HG02885 (cell line): ENCODE measurements at regions not wholly inside any gene's neighbourhood (a gene's known extent, or its start where the extent isn't known, plus 50 kb on each side); places are given as distances from the start of the nearest gene placed in this dataset.

Experiments
- ATAC-seq: cut with Tn5 transposase; IDR thresholded peaks from one replicate; pipeline ENCODE4 v1.9.1; 2021; ENCODE audit warnings: mild to moderate bottlenecking; ENCODE audit not compliant: unreplicated experiment, poor library complexity

- no peak for ATAC-seq
Measured at GRCh38 chr12:89859508-89860220, 151.0 kb upstream of the ATP2B1 start.

- ATAC-seq, result no peak
Measured at GRCh38 chr12:89858718-89859117, 150.1 kb upstream of the ATP2B1 start.

- ATAC-seq, result peak; percentile 45
Measured at GRCh38 chr12:89857652-89858274, 149.1 kb upstream of the ATP2B1 start.

- ATAC-seq, result peak; percentile 89
Measured at GRCh38 chr12:89856431-89856830, 147.8 kb upstream of the ATP2B1 start.

- ATAC-seq, result no peak
Measured at GRCh38 chr12:89848732-89849131, 140.1 kb upstream of the ATP2B1 start.

GRCh38 chr12:89846473-89847055 is 137.9 kb upstream of the ATP2B1 start:
- no peak for ATAC-seq

- no peak for ATAC-seq
Measured at GRCh38 chr12:89845767-89846166, 137.1 kb upstream of the ATP2B1 start.

GRCh38 chr12:89845366-89845765 is 136.7 kb upstream of the ATP2B1 start:
- ATAC-seq, result no peak

- no peak for ATAC-seq
Measured at GRCh38 chr12:89844539-89844938, 135.9 kb upstream of the ATP2B1 start.

- ATAC-seq, result no peak
Measured at GRCh38 chr12:89840162-89840922, 131.7 kb upstream of the ATP2B1 start.

- ATAC-seq, result no peak
Measured at GRCh38 chr12:89839444-89839843, 130.8 kb upstream of the ATP2B1 start.

- no peak for ATAC-seq
Measured at GRCh38 chr12:89838833-89839232, 130.2 kb upstream of the ATP2B1 start.

GRCh38 chr12:89836026-89836425 is 127.4 kb upstream of the ATP2B1 start:
- no peak for ATAC-seq

GRCh38 chr12:89834676-89835075 is 126.0 kb upstream of the ATP2B1 start:
- no peak for ATAC-seq

GRCh38 chr12:89833337-89834252 is 125.0 kb upstream of the ATP2B1 start:
- ATAC-seq, result no peak

GRCh38 chr12:89832336-89832735 is 123.7 kb upstream of the ATP2B1 start:
- no peak for ATAC-seq

- ATAC-seq, result no peak
Measured at GRCh38 chr12:89831310-89832095, 122.9 kb upstream of the ATP2B1 start.

GRCh38 chr12:89829434-89829975 is 120.9 kb upstream of the ATP2B1 start:
- no peak for ATAC-seq

GRCh38 chr12:89828575-89828974 is 119.9 kb upstream of the ATP2B1 start:
- ATAC-seq, result no peak
